SHP77 (cell line): ENCODE measurements at regions not wholly inside any gene's neighbourhood (a gene's known extent, or its start where the extent isn't known, plus 50 kb on each side); places are given as distances from the start of the nearest gene placed in this dataset.
"Not testable (repeated sequence)": the region's sequence is repeated elsewhere in the genome, so short reads cannot be mapped to it uniquely, and the experiment has no call there.

Source experiments
- DNase-seq, 2 experiments: peaks; one replicate each; lab custom pipeline; 2025; lab: John Stamatoyannopoulos, UW

GRCh38 chrX:98065151-98065550 is 1181.4 kb downstream of the RPA4 start:
- no peak for DNase-seq

GRCh38 chrX:98067611-98068010 is 1183.9 kb downstream of the RPA4 start:
- no peak for DNase-seq

DNA sequence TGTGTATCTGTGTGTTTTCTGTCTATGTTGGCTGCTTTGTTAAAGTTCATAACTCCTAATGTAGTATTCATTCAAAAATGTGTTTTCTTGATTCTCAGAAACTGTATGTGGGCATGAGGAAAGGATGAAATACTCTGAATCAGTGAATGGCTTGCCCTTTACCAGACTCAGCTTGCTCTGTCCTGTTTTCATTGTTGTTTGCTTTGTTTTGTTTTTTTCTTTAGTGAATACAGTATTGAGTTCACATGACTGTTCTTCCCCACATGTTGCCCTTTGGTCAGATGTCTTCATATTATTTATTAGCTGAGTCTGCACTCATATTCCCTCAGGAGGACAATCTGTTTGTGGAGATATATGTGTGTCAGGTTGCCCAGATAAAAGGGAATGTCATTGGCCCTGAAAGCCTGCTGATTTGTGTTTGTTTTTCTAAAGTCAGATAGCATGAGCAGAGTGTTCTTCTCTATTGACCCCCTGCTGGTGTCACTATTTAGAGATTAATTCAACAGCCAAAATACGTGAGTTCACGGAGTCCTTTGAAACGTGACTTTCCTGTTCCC is 1184.4 kb downstream of the RPA4 start:
- no peak for DNase-seq

- no peak for DNase-seq
Measured at GRCh38 chrX:98071331-98071730, 1187.6 kb downstream of the RPA4 start.

- no peak for DNase-seq
Measured at GRCh38 chrX:98077440-98077839, 1193.7 kb downstream of the RPA4 start.

DNA sequence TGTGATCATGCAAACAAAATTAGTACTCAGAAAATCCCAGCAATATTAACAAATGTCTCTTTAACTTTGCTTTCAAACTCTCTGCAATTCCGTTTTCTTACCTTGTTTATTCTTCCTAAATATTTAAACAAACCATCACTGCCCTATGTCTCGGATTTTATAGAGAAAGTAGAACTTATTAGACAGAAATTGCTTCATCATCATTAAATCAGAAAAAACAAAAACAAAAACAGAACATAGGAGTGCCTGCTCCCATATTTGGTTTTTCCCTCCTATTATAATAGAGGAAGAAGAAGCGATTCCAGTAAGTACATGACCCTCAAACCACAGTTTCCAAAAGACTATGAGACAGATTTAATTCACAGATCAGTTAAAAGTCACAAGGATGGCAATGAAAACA is 1228.0 kb downstream of the RPA4 start:
- no peak for DNase-seq

- no peak for DNase-seq
Measured at GRCh38 chrX:98114021-98114420, 1230.3 kb downstream of the RPA4 start.

- DNase-seq: no peak
Measured at GRCh38 chrX:98141466-98141865, 1257.8 kb downstream of the RPA4 start.

- DNase-seq: no peak
Measured at GRCh38 chrX:98191003-98191402, 1307.3 kb downstream of the RPA4 start.

DNA sequence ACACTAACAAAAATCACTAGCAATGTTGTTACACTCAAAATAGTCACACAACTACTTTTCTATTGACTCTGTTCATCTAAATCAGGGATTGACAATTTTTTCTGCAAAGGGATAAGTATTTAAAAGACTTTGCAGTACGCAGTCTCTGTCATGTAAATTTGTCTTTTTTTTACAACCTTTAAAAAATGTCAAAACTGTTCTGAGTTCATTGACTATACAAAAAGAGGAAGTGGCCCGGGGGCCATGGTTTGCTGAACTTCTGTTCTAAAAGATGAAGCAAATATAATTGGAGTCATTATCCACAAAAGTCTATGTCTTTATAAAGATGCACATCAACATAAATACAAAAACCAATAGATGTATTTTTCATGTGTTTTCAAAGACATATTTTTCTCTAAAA is 1310.3 kb downstream of the RPA4 start:
- DNase-seq: no peak

DNA sequence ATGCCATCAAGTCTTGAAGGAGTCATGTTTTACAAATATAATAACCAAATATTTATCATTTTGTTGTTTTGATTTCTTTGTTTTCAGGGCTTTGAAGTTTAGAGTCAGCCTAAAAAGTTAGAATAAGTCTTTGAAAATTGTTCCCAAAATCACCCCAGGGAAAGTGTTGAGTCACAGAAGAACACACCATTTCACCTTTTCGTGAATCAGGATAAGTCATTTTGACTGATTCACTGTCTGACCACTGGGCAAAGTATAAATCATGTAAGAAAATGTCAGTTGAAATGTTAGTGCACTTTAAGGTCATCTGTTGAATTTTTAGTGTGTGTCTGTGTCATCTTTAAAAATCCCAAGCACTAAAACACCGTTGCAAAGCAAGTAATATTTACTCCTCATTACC is 1320.1 kb downstream of the RPA4 start:
- DNase-seq: no peak

DNA sequence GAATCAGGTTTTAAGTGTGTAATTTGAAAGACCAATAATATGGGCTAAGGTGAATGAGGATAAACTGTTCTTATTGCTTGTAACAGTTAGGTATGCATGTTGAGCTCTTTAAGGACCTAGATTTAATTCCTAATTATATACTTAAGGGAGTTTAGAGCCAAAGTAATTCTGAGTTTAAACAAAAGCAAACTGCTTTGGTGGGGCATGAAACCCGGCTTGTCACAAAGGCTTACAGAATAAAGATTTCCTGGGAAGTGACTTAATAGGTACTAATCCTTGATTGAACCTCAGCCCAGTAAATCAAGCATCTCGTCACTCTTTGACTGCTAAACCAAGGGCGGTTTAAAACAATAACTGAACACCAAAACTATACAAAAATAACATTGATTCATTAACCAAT is 1324.2 kb downstream of the RPA4 start:
- DNase-seq: no peak

GRCh38 chrX:98231003-98231402 is 1347.3 kb downstream of the RPA4 start:
- DNase-seq: no peak

GRCh38 chrX:98240061-98240460 is 1356.4 kb downstream of the RPA4 start:
- not testable (repeated sequence) for DNase-seq

- no peak for DNase-seq
Measured at GRCh38 chrX:98263135-98263534, 1379.4 kb downstream of the RPA4 start.

- DNase-seq: no peak
Measured at GRCh38 chrX:98289726-98290125, 1406.0 kb downstream of the RPA4 start.

GRCh38 chrX:98294310-98294709 is 1410.6 kb downstream of the RPA4 start:
- DNase-seq: no peak

GRCh38 chrX:98296129-98296528 is 1412.4 kb downstream of the RPA4 start:
- no peak for DNase-seq

- no peak for DNase-seq
Measured at GRCh38 chrX:98299785-98300184, 1416.1 kb downstream of the RPA4 start.

GRCh38 chrX:98300536-98300935 is 1416.8 kb downstream of the RPA4 start:
- not testable (repeated sequence) for DNase-seq

DNA sequence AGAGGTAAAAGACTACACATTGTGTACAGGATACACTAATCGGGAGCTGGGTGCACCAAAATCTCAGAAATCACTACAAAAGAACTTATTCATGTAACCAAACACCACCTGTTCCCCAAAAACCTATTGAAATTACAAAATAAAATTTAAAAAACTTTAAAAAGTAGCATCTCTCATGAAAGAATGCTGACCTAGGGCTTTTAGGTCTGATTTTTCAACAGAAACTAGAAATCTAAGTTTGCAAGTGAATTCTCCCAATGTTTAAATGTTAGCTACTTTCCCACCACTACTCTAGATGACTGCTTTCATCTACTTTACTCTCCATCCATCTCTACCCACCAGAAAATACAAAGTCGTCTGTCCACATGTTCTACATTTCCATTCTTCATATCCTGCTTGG is 1447.7 kb downstream of the RPA4 start:
- no peak for DNase-seq

DNA sequence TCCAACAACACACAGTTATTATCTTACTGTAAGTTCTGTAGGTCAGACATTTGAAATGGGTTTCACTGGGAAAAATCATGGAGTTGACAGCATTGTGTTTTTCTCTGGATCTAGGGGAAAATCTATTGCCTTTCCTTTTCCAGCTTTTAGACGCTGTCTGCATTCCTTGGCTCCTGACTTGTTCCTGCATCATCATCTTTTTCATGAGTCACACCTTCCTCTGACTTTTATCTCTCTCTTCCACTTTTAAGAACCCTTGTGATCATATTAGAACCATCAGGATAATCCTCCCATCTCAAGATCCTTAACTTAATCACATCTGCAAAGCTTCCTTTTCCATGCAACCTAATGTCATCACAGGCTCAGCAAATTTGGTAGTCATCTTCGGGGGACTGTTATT is 1454.8 kb downstream of the RPA4 start:
- no peak for DNase-seq

- DNase-seq: no peak
Measured at GRCh38 chrX:98350940-98351339, 1467.2 kb downstream of the RPA4 start.

DNA sequence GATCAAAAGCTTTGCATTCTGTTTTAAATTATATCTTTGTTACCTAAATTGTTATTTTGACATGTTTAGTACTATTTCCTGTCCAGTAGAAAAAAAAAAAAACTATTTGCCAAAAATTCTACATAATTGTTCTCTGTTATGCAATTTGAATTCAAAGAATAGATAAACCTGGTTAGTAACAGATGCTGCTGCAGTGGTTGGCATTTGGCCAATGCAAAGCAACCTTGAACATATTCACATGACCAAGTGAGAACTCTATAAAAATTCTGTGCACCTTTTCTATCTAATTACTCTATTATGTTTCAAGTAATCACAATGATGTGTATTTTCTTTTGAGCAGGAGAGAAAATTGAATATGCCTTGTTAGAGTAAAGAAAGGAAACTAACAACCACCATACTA is 1473.4 kb downstream of the RPA4 start:
- no peak for DNase-seq

DNA sequence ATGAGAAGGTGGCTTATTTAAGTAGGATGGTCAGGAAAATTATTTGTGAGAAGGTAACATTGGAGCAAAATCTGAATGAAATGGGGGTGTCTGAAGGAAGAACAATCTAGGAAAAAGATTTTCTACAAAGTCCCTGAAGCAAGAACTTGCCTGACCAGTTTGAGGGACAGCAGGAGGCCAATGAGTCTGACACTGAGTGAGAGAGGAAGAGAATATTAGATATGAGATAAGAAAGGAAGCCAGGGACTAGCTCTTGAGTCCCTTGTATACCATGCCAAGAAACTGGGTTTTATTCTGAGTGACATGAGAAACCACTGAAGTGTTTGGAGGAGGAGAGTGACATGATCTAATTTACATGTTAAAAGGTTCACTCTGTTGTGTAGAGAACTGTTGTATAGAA is 1478.9 kb downstream of the RPA4 start:
- no peak for DNase-seq
